GM10266 (cell line): ENCODE measurements at regions not wholly inside any gene's neighbourhood (a gene's known extent, or its start where the extent isn't known, plus 50 kb on each side); places are given as distances from the start of the nearest gene placed in this dataset.

Experiments used
- DNase-seq: peaks from one replicate; pipeline ENCODE4 v3.0.0; 2012; ENCODE audit errors: extremely low spot score
- CTCF ChIP-seq: IDR thresholded peaks from 2 replicates; pipeline ENCODE4 v1.5.1; 2012; ENCODE audit warnings: mild to moderate bottlenecking, low read depth; ENCODE audit not compliant: control insufficient read depth, insufficient read depth; ENCODE audit errors: missing control alignments

- no peak for TF ChIP-seq CTCF
- DNase-seq = no peak
These were observed 108.3 kb upstream of the SESN3 start for GRCh38 chr11:95339086-95339901.

- TF ChIP-seq CTCF = no peak
- DNase-seq = no peak
These were observed 107.5 kb upstream of the SESN3 start for GRCh38 chr11:95338430-95338991.

GRCh38 chr11:95337972-95338429 is 107.0 kb upstream of the SESN3 start:
- TF ChIP-seq CTCF = no peak
- no peak for DNase-seq

- no peak for TF ChIP-seq CTCF
- DNase-seq = no peak
These were observed 106.4 kb upstream of the SESN3 start for GRCh38 chr11:95337175-95337957.

DNA sequence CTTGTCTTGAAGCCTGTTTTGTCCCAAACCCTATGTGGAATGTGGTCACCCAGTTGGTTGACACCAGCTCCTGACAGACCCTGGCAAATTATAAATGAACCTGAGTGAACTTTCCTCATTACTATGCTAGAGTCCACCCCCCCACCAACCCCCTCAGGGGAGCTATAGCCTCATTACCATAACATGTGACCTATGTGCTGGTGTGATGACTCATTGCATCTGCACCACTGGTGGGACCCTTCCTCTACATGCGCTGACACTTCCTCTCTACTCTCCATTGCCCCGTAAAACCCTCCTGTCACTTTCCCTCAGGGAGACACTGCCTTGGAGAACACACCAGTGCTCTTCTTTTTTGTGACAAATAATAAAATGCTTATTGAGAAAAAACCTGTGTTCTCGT is 105.0 kb upstream of the SESN3 start:
- DNase-seq = no peak
- no peak for TF ChIP-seq CTCF

DNA sequence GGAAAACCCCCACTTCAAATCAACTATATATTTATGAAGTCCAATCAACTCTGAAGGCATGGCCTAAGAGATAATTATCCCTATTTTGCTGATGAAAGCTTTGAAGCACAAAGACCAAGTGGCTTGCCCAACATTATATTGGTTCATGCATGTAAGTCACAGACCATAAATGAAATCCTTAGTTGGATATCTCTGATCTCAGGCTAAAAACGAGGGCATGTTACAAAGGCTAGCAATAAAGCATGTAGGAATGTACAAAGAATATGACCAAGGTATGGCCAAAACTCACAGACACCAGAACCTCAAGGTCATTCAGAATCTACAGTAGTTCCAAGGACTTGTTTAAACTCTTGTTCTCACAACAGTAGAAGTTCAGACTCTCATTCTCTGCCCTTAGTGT is 100.2 kb upstream of the SESN3 start:
- TF ChIP-seq CTCF = no peak
- no peak for DNase-seq
